CD14-positive monocyte (primary cell): ENCODE measurements at regions not wholly inside any gene's neighbourhood (a gene's known extent, or its start where the extent isn't known, plus 50 kb on each side); places are given as distances from the start of the nearest gene placed in this dataset.

Source experiments
- DNase-seq, 3 donors: peaks; one replicate each; pipeline ENCODE4 v3.0.0-alpha.2; 2011 to 2022
- H2AFZ ChIP-seq: 2 replicates; pipeline ENCODE4 v1.6.0; 2012; ENCODE audit warnings: mild to moderate bottlenecking, low read depth, low read length, inconsistent platforms; ENCODE audit not compliant: insufficient read depth, poor library complexity, severe bottlenecking
- H3K27ac ChIP-seq, 2 donors: 1 replicate in 1 of 2; 2 replicates in 1 of 2; pipeline ENCODE4 v1.5.1; 2012 to 2013; ENCODE audit warnings: low read length in 2 of 2, control low read depth in 1 of 2, inconsistent platforms in 1 of 2, low read depth in 1 of 2, mild to moderate bottlenecking in 1 of 2
- H3K27me3 ChIP-seq, 2 donors: one replicate each; pipeline versions ENCODE4 v1.6.0 to v1.6.1; 2011 to 2013; ENCODE audit warnings: low read length in 2 of 2; ENCODE audit not compliant: control insufficient read depth in 2 of 2, insufficient read depth in 2 of 2
- H3K36me3 ChIP-seq, 2 donors: replicated peaks in 1 of 2; 1 replicate in 1 of 2; 2 replicates in 1 of 2; pipeline versions ENCODE4 v1.5.1 to v1.6.1; 2012 to 2013; ENCODE audit warnings: low read length in 2 of 2, control low read depth in 1 of 2, inconsistent platforms in 1 of 2, mild to moderate bottlenecking in 1 of 2; ENCODE audit not compliant: insufficient read depth in 2 of 2, control insufficient read depth in 1 of 2
- H3K4me1 ChIP-seq, 2 donors: 1 replicate in 1 of 2; 2 replicates in 1 of 2; pipeline versions ENCODE4 v1.5.1 to v1.6.1; 2012 to 2013; ENCODE audit warnings: low read length in 2 of 2, control low read depth in 1 of 2, inconsistent platforms in 1 of 2, mild to moderate bottlenecking in 1 of 2, moderate library complexity in 1 of 2; ENCODE audit not compliant: insufficient read depth in 2 of 2, control insufficient read depth in 1 of 2
- H3K4me2 ChIP-seq: replicated peaks from 2 replicates; pipeline ENCODE3; 2012; ENCODE audit warnings: low read length, moderate library complexity, mild to moderate bottlenecking; ENCODE audit not compliant: poor library complexity, severe bottlenecking; ENCODE audit errors: extremely low read depth
- H3K4me3 ChIP-seq, 3 experiments: fragments of 200-600 bp in 1 of 3; sonication (generic) in 1 of 3; replicated peaks in 1 of 3; 1 replicate in 2 of 3; 2 replicates in 1 of 3; pipeline ENCODE4 v1.5.1; 2011 to 2013; ENCODE audit warnings: low read length in 3 of 3, mild to moderate bottlenecking in 3 of 3, control low read depth in 2 of 3, low read depth in 2 of 3, inconsistent platforms in 1 of 3, moderate library complexity in 1 of 3
- H3K79me2 ChIP-seq: 2 replicates; pipeline ENCODE4 v1.6.0; 2012; ENCODE audit warnings: mild to moderate bottlenecking, control low read depth, inconsistent platforms, low read length, moderate library complexity; ENCODE audit not compliant: insufficient read depth
- H3K9ac ChIP-seq: 2 replicates; pipeline ENCODE4 v1.6.0; 2017; ENCODE audit warnings: low read length, mild to moderate bottlenecking; ENCODE audit not compliant: insufficient read depth, poor library complexity, severe bottlenecking
- H3K9me3 ChIP-seq, 2 donors: replicated peaks in 1 of 2; 1 replicate in 1 of 2; 2 replicates in 1 of 2; pipeline versions ENCODE4 v1.5.1 to v1.6.1; 2012 to 2013; ENCODE audit warnings: low read length in 2 of 2, control low read depth in 1 of 2; ENCODE audit not compliant: control insufficient read depth in 1 of 2, insufficient read depth in 1 of 2
- H4K20me1 ChIP-seq: 2 replicates; pipeline ENCODE4 v1.6.0; 2012; ENCODE audit warnings: mild to moderate bottlenecking, low read length, control low read depth, moderate library complexity; ENCODE audit not compliant: insufficient read depth
- H3K27ac Mint-ChIP-seq, 7 donors: one replicate each; pipeline ENCODE4 v1.8.0; 2020; ENCODE audit warnings: mild to moderate bottlenecking in 7 of 7, mixed read lengths in 7 of 7, moderate library complexity in 6 of 7, inconsistent platforms in 2 of 7
- H3K27me3 Mint-ChIP-seq, 3 donors: one replicate each; pipeline ENCODE4 v1.8.0; 2021 to 2022; ENCODE audit warnings: low read depth in 3 of 3, mild to moderate bottlenecking in 3 of 3, mixed read lengths in 3 of 3, moderate library complexity in 3 of 3, inconsistent platforms in 1 of 3
- H3K36me3 Mint-ChIP-seq, 2 donors: one replicate each; pipeline ENCODE4 v1.8.0; 2020; ENCODE audit warnings: mixed read lengths in 2 of 2, inconsistent platforms in 1 of 2, mild to moderate bottlenecking in 1 of 2
- H3K4me1 Mint-ChIP-seq: one replicate; pipeline ENCODE4 v1.8.0; 2020; ENCODE audit warnings: mild to moderate bottlenecking, mixed read lengths
- H3K4me3 Mint-ChIP-seq, 2 donors: one replicate each; pipeline ENCODE4 v1.8.0; 2020; ENCODE audit warnings: mild to moderate bottlenecking in 2 of 2, mixed read lengths in 2 of 2, moderate library complexity in 1 of 2
- H3K9me3 Mint-ChIP-seq, 7 donors: one replicate each; pipeline ENCODE4 v1.8.0; 2020 to 2022; ENCODE audit warnings: mixed read lengths in 7 of 7, mild to moderate bottlenecking in 6 of 7, moderate library complexity in 6 of 7, inconsistent platforms in 2 of 7
- CTCF ChIP-seq: fragments of 200-600 bp; IDR thresholded peaks from one replicate; pipeline ENCODE4 v1.8.0; 2022; ENCODE audit warnings: antibody characterized with exemption, mild to moderate bottlenecking
- WGBS: methylation state at CpG from one replicate; pipeline ENCODE4 v1.1.5; 2013; ENCODE audit warnings: missing lambda C conversion rate; ENCODE audit not compliant: insufficient coverage; 5-methylcytosine and 5-hydroxymethylcytosine counted together
- intact Hi-C, 2 donors: fragments of 100-400 bp; cut with micrococcal nuclease; formaldehyde crosslinking; loops; one replicate each; pipeline versions ENCODE4 v1.15.0 to v1.15.1; 2023

GRCh38 chr4:28226962-28227361, 1366.3 kb downstream of the STIM2 start:
- intact Hi-C loops, result no loop called here
- Mint-ChIP-seq H3K9me3 (peaks cover 0 to 4% (median 0%) of the 10 kb centered on the region in 7 donors), H3K27me3 (no peaks in the 10 kb centered on the region), H3K4me3 (no peak overlapping the region), H3K36me3 (no peaks in the 10 kb centered on the region), H3K4me1 (no peaks in the 10 kb centered on the region), H3K27ac (no peak overlapping the region)
- Histone ChIP-seq H3K27me3 (no peaks in the 10 kb centered on the region), H3K36me3 (no peaks in the 10 kb centered on the region), H3K9me3 (no peaks in the 10 kb centered on the region), H3K4me1 (no peaks in the 10 kb centered on the region), H3K9ac (no peak overlapping the region), H3K79me2 (no peaks in the 10 kb centered on the region), H4K20me1 (no peaks in the 10 kb centered on the region), H3K4me3 (no peak overlapping the region), H3K27ac (no peak overlapping the region), H3K4me2 (no peak overlapping the region), H2AFZ (no peak overlapping the region)
- DNase-seq, result no peak
- no CpG with 5 or more reads among the region's 1 CpG for WGBS
- TF ChIP-seq CTCF, result no peak

GRCh38 chr4:28227764-28228163, 1367.1 kb downstream of the STIM2 start:
- TF ChIP-seq CTCF, result no peak
- WGBS, result 0% methylated on average over 1 of the region's 1 CpG
- Histone ChIP-seq H3K9me3 (no peaks in the 10 kb centered on the region), H3K4me2 (no peak overlapping the region), H4K20me1 (no peaks in the 10 kb centered on the region), H3K36me3 (no peaks in the 10 kb centered on the region), H3K27ac (no peak overlapping the region), H3K79me2 (no peaks in the 10 kb centered on the region), H2AFZ (no peak overlapping the region), H3K4me1 (no peaks in the 10 kb centered on the region), H3K4me3 (no peak overlapping the region), H3K27me3 (no peaks in the 10 kb centered on the region), H3K9ac (no peak overlapping the region)
- Mint-ChIP-seq H3K36me3 (no peaks in the 10 kb centered on the region), H3K27me3 (no peaks in the 10 kb centered on the region), H3K9me3 (peaks cover 0 to 2% (median 0%) of the 10 kb centered on the region in 7 donors), H3K4me1 (no peaks in the 10 kb centered on the region), H3K27ac (no peak overlapping the region), H3K4me3 (no peak overlapping the region)
- intact Hi-C loops, result no loop called here
- no peak for DNase-seq
